HG02981 (cell line): ENCODE measurements at regions not wholly inside any gene's neighbourhood (a gene's known extent, or its start where the extent isn't known, plus 50 kb on each side); places are given as distances from the start of the nearest gene placed in this dataset.
"Not testable (repeated sequence)": the region's sequence is repeated elsewhere in the genome, so short reads cannot be mapped to it uniquely, and the experiment has no call there.

Experiments
- ATAC-seq: cut with Tn5 transposase; IDR thresholded peaks from one replicate; pipeline ENCODE4 v1.9.1; 2021; ENCODE audit warnings: mild to moderate bottlenecking, moderate library complexity; ENCODE audit not compliant: unreplicated experiment

DNA sequence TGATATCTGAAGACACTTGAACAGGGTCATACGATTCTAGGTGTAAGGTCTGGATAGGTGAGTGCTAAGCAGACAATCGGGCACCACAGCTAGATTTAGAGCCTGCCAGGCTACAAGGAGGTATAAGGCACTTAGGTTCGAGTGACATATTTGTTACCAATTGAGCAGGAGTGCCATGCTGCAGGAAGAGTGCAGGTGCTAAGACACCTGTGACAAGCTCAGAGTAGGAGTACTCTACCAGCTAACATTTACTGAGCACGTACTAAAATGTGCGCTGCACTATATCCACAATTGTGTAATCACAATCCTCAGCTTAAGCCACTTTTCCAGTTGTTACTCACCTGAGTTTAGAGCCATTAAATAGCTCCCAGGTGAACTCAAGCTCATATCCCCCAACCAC lies 227.8 kb upstream of the MOCS1 start:
- no peak for ATAC-seq

GRCh38 chr6:40160826-40161225 lies 226.6 kb upstream of the MOCS1 start:
- ATAC-seq, result no peak

- ATAC-seq, result no peak
Observed at GRCh38 chr6:40159865-40160264, 225.6 kb upstream of the MOCS1 start.

GRCh38 chr6:40152701-40153436 lies 218.6 kb upstream of the MOCS1 start:
- no peak for ATAC-seq

- ATAC-seq, result no peak
Observed at GRCh38 chr6:40152196-40152595, 217.9 kb upstream of the MOCS1 start.

GRCh38 chr6:40148882-40149573 lies 214.8 kb upstream of the MOCS1 start:
- ATAC-seq, result peak; percentile 98

- ATAC-seq, result no peak
Observed at GRCh38 chr6:40146902-40147301, 212.6 kb upstream of the MOCS1 start.

- no peak for ATAC-seq
Observed at GRCh38 chr6:40139447-40139846, 205.2 kb upstream of the MOCS1 start.

- peak; percentile 52 for ATAC-seq
Observed at GRCh38 chr6:40138273-40138720, 204.0 kb upstream of the MOCS1 start.

DNA sequence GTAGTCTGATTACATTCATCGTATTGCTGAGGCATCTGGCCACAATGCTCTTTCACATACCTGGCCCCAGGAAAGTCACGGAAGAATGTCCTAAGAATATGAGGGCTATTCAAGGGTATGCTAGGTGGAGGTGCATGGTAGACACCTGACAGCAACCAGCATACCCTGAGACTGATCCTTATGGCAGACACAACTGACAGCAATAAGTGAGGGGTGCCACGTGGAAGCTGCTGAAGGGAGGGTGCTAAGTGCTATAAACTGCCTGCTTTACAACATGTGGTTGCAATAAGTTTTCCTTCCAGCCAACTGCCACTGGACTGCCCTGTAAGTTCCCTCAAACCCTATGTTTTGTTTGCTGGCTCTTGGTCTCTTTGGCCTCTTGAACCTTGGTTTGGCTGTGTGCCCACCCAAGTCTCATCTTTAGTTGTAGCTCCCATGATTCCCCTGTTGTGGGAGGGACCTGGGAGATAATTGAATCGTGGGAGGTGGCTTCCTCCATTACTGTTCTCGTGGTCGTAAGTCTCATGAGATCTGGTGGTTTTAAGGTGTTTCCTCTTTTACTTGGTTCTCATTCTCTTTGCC lies 201.3 kb upstream of the MOCS1 start:
- no peak for ATAC-seq

- ATAC-seq, result not testable (repeated sequence)
Observed at GRCh38 chr6:40133981-40134380, 199.7 kb upstream of the MOCS1 start.

- ATAC-seq, result no peak
Observed at GRCh38 chr6:40131675-40132074, 197.4 kb upstream of the MOCS1 start.

GRCh38 chr6:40128127-40128526 lies 193.9 kb upstream of the MOCS1 start:
- ATAC-seq, result no peak

- no peak for ATAC-seq
Observed at GRCh38 chr6:40125680-40126394, 191.6 kb upstream of the MOCS1 start.

DNA sequence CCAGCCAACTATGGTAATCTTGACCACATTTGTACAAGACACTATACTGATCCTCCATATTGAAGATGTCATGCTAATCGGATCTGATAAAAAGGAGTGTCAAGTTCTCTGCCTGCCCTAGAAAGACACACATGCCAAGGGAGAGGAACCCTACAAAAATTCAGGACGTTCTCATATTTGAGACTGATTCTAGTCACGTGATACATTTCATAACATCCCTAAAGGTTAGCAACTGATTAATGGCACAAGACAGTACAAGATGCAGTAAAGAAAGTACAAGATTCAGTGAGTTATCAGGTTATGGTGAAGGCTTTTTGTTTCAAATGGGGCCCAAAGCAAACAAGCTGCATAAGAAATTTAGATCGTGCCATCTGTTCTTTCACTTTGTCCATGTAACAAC lies 190.7 kb upstream of the MOCS1 start:
- no peak for ATAC-seq

DNA sequence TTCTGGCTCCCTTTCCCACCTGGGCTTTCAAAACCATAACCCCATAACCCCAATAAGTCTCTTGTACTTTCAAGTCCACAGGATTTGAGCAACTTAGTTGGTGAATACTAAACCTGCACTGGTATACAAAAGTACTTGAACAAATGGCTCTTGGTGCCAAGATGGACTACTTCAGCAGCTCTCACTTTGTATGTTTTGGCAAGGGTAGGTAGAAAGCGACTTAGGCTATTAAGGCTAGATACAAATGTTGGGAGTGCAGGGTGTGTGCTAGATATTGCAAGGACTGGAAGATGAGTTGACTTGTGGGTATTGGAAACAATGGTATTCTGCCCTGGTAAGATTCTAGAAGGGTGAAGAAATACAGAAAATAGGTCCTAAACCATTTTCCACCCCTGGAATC lies 182.6 kb upstream of the MOCS1 start:
- ATAC-seq, result no peak

DNA sequence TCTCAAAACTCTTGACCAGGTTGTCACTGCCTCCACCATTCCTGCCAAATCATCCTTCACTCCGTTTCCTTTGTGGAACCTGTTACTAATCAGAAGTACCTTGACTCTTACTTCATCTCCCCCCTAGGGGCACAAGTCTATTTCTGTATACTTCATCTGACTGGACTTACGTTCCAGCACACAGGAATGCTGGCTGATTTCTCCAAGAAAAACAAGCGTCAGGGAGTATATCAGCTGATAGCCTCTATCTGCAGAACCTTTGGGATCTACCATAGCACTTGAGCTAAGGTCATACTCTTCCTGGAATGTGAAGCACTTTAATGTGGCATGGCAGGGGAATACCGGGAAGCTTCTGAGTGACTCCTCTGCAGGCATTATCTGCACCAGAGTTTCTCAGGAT lies 178.1 kb upstream of the MOCS1 start:
- no peak for ATAC-seq

DNA sequence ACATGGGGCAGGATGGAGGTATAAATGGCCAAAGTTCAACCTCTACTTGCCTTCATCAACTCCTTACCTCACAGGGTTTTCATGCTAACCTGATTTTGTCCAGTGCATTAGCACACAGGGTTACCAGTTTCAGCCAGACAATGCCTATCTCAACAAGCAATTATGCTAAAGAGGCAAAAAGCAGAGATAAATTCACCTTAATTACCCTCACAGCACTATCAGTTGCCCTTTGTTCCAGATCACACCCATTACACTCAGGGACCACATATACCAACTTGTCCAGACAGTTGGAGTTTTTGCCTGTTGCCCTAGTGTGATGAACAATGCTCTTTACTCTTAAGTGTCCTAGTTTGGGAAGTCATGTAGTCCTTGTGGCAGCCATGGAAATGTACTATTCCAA lies 174.5 kb upstream of the MOCS1 start:
- no peak for ATAC-seq

- ATAC-seq, result no peak
Observed at GRCh38 chr6:40106840-40107239, 172.6 kb upstream of the MOCS1 start.

GRCh38 chr6:40098774-40099173 lies 164.5 kb upstream of the MOCS1 start:
- no peak for ATAC-seq

GRCh38 chr6:40097590-40097989 lies 163.3 kb upstream of the MOCS1 start:
- no peak for ATAC-seq
